ENCODE measurements at regions not wholly inside any gene's neighbourhood (a gene's known extent, or its start where the extent isn't known, plus 50 kb on each side); places are given as distances from the start of the nearest gene placed in this dataset.

GRCh38 chr16:9622268-9622667, 530.8 kb downstream of the HAPSTR1 start:
- no peak overlapping the region for H3K27ac ChIP-seq
- H3K27me3 ChIP-seq: no peaks in the 10 kb centered on the region
- DNase-seq: no peak
- H3K4me3 ChIP-seq (replicated peaks in 1 of 3): no peak overlapping the region
- WGBS, 2 donors: 82 to 83% methylated on average over 4 of the region's 4 CpGs
- intact Hi-C loops (cut with DNase I): no loop called here
- TF ChIP-seq POLR2A (IDR thresholded peaks at IDR 0.05): no peak
- TF ChIP-seq, protein P1, sequence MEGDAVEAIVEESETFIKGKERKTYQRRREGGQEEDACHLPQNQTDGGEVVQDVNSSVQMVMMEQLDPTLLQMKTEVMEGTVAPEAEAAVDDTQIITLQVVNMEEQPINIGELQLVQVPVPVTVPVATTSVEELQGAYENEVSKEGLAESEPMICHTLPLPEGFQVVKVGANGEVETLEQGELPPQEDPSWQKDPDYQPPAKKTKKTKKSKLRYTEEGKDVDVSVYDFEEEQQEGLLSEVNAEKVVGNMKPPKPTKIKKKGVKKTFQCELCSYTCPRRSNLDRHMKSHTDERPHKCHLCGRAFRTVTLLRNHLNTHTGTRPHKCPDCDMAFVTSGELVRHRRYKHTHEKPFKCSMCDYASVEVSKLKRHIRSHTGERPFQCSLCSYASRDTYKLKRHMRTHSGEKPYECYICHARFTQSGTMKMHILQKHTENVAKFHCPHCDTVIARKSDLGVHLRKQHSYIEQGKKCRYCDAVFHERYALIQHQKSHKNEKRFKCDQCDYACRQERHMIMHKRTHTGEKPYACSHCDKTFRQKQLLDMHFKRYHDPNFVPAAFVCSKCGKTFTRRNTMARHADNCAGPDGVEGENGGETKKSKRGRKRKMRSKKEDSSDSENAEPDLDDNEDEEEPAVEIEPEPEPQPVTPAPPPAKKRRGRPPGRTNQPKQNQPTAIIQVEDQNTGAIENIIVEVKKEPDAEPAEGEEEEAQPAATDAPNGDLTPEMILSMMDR (IDR thresholded peaks at IDR 0.05): no peak
- peaks cover 0 to 6% of the 10 kb centered on the region in 2 donors for H3K4me1 ChIP-seq
- H3K36me3 ChIP-seq: no peaks in the 10 kb centered on the region
- H3K9me3 ChIP-seq: no peaks in the 10 kb centered on the region

- peak overlapping the region; percentile 54 to 59 (median 55) for H3K27ac ChIP-seq
- no peaks in the 10 kb centered on the region for H3K36me3 ChIP-seq
- H3K27me3 ChIP-seq: no peaks in the 10 kb centered on the region
- TF ChIP-seq, protein P1 (IDR thresholded peaks at IDR 0.05): no peak
- TF ChIP-seq POLR2A (IDR thresholded peaks at IDR 0.05): no peak
- DNase-seq: peak; percentile 66 to 88
- H3K4me1 ChIP-seq: peaks cover 0 to 6% of the 10 kb centered on the region in 2 donors
- no peak overlapping the region for H3K4me3 ChIP-seq (replicated peaks in 1 of 3)
- H3K9me3 ChIP-seq: no peaks in the 10 kb centered on the region
- 27 to 28% methylated on average over 2 of the region's 2 CpGs for WGBS, 2 donors
- intact Hi-C loops (cut with DNase I): no loop called here
These were observed 533.7 kb downstream of the HAPSTR1 start for GRCh38 chr16:9625122-9625521.

- DNase-seq: no peak
- intact Hi-C loops (cut with DNase I): no loop called here
- Histone ChIP-seq H3K4me1 (peaks cover 0 to 6% of the 10 kb centered on the region in 2 donors), H3K36me3 (no peaks in the 10 kb centered on the region), H3K27me3 (no peaks in the 10 kb centered on the region), H3K27ac (no peak overlapping the region), H3K9me3 (no peaks in the 10 kb centered on the region), H3K4me3 (replicated peaks in 1 of 3) (no peak overlapping the region)
- TF ChIP-seq POLR2A (IDR thresholded peaks at IDR 0.05): no peak
- TF ChIP-seq, protein P1 (IDR thresholded peaks at IDR 0.05): no peak
- 87 to 90% methylated on average over 5 of the region's 5 CpGs for WGBS, 2 donors
These were observed 536.0 kb downstream of the HAPSTR1 start for GRCh38 chr16:9627427-9627826.

DNA sequence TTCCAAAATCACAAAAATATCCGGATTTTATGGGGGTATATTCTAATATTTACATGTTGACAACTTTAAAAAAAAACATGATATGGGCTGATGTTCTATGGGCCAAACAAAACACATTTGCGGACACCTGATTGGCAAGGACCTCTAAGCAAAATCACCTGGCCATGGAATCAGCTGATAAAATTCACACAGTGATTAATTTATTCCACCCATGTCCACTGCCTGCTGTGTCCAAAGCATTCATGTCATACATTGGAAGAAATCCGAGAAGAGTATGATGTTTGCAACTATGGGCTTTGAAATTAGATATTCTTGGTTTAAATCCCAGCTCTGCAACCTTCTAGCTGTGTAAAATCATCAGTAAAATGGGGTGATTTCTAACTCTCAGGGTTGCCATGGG, 538.7 kb downstream of the HAPSTR1 start:
- Histone ChIP-seq H3K4me1 (no peaks in the 10 kb centered on the region), H3K4me3 (replicated peaks in 1 of 3) (no peak overlapping the region), H3K27me3 (no peaks in the 10 kb centered on the region), H3K27ac (no peak overlapping the region), H3K9me3 (no peaks in the 10 kb centered on the region), H3K36me3 (no peaks in the 10 kb centered on the region)
- TF ChIP-seq, protein P1 (IDR thresholded peaks at IDR 0.05): no peak
- no peak for TF ChIP-seq POLR2A (IDR thresholded peaks at IDR 0.05)
- 75 to 78% methylated on average over 3 of the region's 3 CpGs for WGBS, 2 donors
- intact Hi-C loops (cut with DNase I): no loop called here
- no peak for DNase-seq

- no peaks in the 10 kb centered on the region for H3K4me1 ChIP-seq
- H3K27ac ChIP-seq: no peak overlapping the region
- TF ChIP-seq POLR2A (IDR thresholded peaks at IDR 0.05): no peak
- TF ChIP-seq, protein P1 (IDR thresholded peaks at IDR 0.05): no peak
- H3K4me3 ChIP-seq (replicated peaks in 1 of 3): no peak overlapping the region
- H3K36me3 ChIP-seq: no peaks in the 10 kb centered on the region
- no peaks in the 10 kb centered on the region for H3K9me3 ChIP-seq
- no peaks in the 10 kb centered on the region for H3K27me3 ChIP-seq
- no peak for DNase-seq
- WGBS, 2 donors: 89% methylated on average over 4 of the region's 4 CpGs
- intact Hi-C loops (cut with DNase I): no loop called here
These were observed 539.5 kb downstream of the HAPSTR1 start for GRCh38 chr16:9630985-9631384.

Data from thyroid gland (tissue), 4 donors.